ENCODE measurements at regions not wholly inside any gene's neighbourhood (a gene's known extent, or its start where the extent isn't known, plus 50 kb on each side); places are given as distances from the start of the nearest gene placed in this dataset.

- DNase-seq = no peak
These were observed 275.1 kb upstream of the MAP3K1 start for GRCh38 chr5:56540266-56540665.

- no peak for DNase-seq
These were observed 276.8 kb upstream of the MAP3K1 start for GRCh38 chr5:56538580-56538979.

- no peak for DNase-seq
These were observed 280.0 kb upstream of the MAP3K1 start for GRCh38 chr5:56535347-56535746.

GRCh38 chr5:56534102-56534829 lies 281.1 kb upstream of the MAP3K1 start:
- no peak for DNase-seq

- no peak for DNase-seq
These were observed 282.9 kb upstream of the MAP3K1 start for GRCh38 chr5:56532466-56532865.

- DNase-seq = no peak
These were observed 284.7 kb upstream of the MAP3K1 start for GRCh38 chr5:56530626-56531138.

- DNase-seq = no peak
These were observed 285.5 kb upstream of the MAP3K1 start for GRCh38 chr5:56529666-56530430.

GRCh38 chr5:56527174-56527573 lies 288.2 kb upstream of the MAP3K1 start:
- DNase-seq = no peak

GRCh38 chr5:56525113-56525512 lies 290.2 kb upstream of the MAP3K1 start:
- DNase-seq = no peak

- no peak for DNase-seq
These were observed 290.9 kb upstream of the ANKRD55 start for GRCh38 chr5:56523790-56524575.

GRCh38 chr5:56522960-56523359 lies 289.8 kb upstream of the ANKRD55 start:
- DNase-seq = no peak

- DNase-seq = no peak
These were observed 289.0 kb upstream of the ANKRD55 start for GRCh38 chr5:56522169-56522568.

- DNase-seq = no peak
These were observed 288.0 kb upstream of the ANKRD55 start for GRCh38 chr5:56520986-56521730.

- DNase-seq = no peak
These were observed 285.7 kb upstream of the ANKRD55 start for GRCh38 chr5:56518820-56519219.

- peak in 1 of 5 experiments; percentile 53 for DNase-seq
These were observed 283.9 kb upstream of the ANKRD55 start for GRCh38 chr5:56517011-56517416.

GRCh38 chr5:56516441-56516840 lies 283.3 kb upstream of the ANKRD55 start:
- no peak for DNase-seq

- DNase-seq = no peak
These were observed 282.9 kb upstream of the ANKRD55 start for GRCh38 chr5:56516035-56516434.

GRCh38 chr5:56515011-56515410 lies 281.9 kb upstream of the ANKRD55 start:
- DNase-seq = no peak

GRCh38 chr5:56514245-56514644 lies 281.1 kb upstream of the ANKRD55 start:
- DNase-seq = no peak

- DNase-seq = no peak
These were observed 280.0 kb upstream of the ANKRD55 start for GRCh38 chr5:56513141-56513540.

GRCh38 chr5:56512313-56512996 lies 279.3 kb upstream of the ANKRD55 start:
- peak in 1 of 5 experiments; percentile 32 for DNase-seq

GRCh38 chr5:56511326-56511841 lies 278.3 kb upstream of the ANKRD55 start:
- DNase-seq = no peak

All from T-helper 2 cell (primary cell).